Fibroblast of skin of right biceps (primary cell): ENCODE measurements at regions not wholly inside any gene's neighbourhood (a gene's known extent, or its start where the extent isn't known, plus 50 kb on each side); places are given as distances from the start of the nearest gene placed in this dataset.
"Not testable (repeated sequence)": the region's sequence is repeated elsewhere in the genome, so short reads cannot be mapped to it uniquely, and the experiment has no call there.

ENCODE experiments used
- DNase-seq: peaks from one replicate; pipeline ENCODE4 v3.0.0-alpha.2; 2013

DNA sequence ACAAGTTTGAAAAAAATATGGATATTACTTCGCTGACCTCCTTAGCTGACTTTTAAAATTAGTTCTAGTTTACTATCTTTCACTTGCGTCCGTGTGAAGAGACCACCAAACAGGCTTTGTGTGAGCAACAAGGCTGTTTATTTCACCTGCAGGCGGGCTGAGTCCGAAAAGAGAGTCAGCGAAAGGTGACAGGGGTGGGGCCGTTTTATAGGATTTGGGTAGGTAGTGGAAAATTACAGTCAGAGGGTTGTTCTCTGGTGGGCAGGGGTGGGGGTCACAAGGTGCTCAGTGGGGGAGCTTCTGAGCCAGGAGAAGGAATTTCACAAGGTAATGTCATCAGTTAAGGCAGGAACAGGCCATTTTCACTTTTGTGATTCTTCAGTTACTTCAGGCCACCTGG, 203.7 kb downstream of the POM121L12 start:
- DNase-seq: not testable (repeated sequence)

DNA sequence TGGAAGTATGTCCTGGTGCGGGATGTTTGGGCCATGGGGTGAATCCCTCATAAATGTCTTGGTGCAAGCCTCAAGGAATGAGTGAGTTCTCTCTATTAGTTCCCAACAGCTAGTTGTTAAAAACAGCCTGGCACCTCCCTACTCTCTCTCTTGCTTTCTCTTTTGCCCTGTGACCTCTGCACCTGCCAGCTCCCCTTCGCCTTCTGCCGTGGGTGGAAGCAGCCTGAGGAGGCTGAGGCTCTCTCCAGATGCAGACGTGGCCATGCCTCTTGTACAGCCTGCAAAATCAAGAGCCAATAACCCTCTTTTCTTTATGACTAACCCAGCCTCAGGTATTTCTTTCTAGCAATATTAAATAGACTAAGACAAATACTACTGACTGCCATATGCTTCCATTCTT, 210.3 kb downstream of the POM121L12 start:
- DNase-seq: no peak

DNA sequence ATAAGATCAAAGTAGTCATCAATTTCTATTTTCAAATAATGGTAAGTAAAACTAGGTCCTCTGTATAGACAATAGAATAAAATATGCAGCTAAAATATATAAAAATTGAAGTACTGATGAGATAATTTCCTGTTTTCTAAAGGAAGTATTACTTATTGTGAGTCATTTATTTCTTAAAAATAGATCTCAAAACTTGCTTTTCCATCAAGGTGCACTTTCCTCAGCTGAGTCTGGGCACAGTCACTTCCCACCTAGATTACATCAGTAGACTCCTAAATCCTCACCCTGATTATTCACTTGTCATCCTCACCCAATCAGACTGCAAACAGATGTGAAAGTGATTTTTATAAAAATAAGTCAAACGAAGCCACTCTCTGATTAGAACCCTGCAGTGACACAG, 211.5 kb downstream of the POM121L12 start:
- DNase-seq: no peak

DNA sequence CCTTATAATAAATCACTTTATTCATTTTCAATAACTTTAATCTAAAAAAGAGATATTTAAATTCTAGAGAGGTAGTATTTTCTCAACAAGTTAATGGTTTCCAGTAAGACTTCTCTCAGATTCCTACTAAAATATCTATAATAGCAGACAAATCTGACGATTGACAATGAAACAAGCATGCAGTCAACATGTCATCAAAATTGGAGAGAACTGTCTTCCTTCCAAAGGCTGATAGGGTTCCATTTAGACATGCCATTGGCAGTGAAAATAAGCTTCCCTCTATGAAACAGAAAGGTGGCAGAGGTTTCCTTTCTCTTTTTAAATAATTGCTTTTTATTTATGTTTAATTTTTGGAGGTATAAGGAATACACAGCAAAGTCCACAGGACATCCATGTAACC, 217.1 kb downstream of the POM121L12 start:
- no peak for DNase-seq

DNA sequence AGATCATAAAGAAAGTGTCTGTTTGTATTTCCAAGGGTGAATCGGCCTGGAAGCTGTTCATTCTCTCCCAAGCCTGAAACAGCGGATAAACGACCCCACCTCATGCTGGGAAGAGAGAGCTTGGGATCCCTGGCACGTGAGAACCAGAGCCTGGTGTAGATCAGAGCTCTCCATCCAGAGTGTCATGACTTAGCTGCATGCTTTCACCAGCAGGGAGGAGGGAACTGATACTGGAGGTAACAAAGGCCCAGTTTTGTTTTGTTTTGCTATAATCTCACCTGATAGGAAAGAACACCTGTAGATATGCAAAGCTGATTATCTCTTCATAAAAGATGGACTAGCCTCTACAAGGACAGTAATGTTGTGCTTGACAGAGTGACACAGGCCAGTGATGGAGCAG, 236.6 kb downstream of the POM121L12 start:
- DNase-seq: no peak

DNA sequence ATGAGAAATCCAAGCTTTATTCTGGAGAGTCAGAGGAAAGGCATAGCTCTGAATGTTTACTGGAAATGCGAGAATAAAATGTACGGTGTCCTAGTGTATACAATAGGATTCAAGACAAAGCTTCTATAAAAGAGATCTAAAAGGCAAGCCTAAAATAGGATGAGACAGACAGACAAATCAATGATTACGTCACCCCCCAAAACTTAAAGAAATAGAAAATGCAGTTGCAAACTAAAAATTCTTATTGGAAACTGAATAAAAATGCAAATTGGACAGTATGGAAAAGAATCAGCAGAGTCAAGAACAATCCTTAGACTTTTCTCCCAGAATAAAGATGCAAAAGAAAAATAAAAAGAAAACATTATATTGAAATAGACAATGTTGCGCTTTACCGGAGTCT, 245.9 kb downstream of the POM121L12 start:
- DNase-seq: no peak

DNA sequence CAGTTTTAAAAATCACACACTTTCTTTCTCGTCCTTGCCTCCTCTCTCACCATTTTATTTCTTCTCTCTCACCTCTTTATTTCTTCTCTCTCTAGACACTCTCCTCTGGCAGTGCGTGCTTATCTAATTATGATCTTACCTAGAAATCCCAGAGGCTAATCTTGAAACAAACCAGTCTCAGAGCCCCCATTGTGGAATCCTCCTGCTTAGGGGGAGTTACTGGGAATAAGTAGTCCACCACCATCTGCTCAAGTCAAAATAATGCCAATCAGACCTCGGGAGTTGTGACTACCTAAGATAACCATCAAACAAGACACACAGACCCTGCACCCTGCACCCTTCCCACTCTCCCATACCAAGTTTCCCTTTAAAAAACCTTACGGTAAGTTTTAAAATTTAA, 256.9 kb downstream of the POM121L12 start:
- no peak for DNase-seq

DNA sequence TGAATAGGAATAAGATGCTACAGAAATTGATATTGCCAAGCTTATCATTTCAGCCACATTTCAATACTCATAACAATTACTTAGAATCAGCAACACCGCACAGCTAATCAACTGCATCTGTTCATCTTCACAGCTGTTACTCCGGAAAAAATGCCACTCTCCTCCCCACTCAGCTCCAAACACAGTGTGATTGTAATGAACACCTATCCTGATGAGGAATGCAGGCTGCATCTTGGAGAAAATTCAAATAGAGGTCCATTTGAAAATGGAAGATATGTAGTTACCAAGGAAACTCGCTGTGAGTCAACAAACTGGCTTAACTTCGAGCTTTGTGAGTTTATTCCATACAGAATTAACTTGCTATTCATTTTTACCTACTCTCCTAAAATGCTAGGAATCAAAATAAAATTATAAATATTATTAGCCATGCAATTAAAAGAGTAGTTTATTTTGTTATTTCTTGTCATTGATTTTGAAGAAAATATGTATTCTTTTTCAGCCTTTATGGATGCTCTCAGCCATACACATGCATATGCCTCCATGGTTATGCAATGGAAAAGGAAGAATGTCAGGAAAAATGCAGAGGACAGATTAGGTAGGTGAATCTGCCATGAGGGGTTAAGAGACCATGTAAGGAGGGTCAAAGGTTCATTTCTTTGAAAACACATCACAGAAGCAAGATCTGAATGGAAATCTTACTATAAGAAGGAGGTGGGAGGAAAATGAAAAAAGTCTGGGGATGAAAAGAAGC, 267.2 kb downstream of the POM121L12 start:
- no peak for DNase-seq

DNA sequence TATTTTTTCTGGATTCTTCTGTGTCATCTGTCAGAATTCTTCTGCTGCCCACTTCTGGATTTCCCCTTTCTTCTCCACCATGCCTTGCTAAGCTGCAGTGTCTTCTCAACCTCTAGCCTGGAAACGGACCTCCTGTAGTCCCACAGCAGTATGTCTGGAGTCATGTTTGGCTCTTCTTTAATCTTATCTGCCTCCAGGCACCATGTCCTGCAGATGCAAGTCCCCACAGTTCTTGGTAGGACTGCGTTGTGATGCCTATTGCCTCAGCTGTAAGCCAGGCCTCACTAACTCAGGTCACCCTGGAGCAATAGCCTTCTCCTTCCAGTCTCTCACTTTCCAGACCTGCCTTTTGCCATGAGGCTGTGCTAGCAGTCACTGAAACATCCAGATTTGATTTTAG, 268.3 kb downstream of the POM121L12 start:
- DNase-seq: no peak

DNA sequence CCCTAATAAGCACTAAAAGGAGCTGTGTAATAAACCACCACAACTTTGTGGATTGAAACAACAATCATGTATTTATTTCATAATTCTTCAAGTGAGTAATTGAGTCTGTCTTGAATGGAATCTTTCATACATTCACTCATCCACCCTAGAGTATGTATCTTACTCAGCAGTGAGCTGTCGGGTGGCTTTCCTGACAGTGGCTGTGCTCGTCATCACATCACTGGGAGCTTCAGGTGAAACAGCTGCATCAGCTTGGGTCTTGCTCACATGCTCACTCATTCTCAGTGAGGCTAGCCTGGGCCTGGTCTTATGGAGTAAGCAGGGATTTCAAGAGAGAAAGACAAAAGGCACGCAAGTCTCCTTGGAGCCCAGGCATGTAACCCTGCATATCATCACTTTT, 271.4 kb downstream of the POM121L12 start:
- no peak for DNase-seq

DNA sequence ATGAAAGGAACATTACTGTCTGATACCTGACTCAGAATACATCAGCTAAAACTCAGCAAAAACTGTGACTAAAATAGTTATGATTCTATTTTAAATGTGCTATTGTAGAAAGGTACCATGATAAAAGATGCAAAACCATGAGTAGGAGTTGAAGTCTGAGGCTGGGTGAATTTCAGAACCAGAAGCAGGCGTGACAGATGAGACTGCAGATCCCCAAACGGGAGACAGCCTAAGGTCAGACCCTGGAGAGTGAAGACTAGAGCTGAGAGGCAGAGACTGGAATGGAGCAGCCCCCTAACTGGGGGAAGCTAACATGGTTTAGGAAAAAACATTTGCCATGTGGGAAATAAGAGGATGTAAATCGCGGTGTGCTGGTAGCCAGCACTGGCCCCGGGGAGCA, 275.8 kb downstream of the POM121L12 start:
- no peak for DNase-seq

DNA sequence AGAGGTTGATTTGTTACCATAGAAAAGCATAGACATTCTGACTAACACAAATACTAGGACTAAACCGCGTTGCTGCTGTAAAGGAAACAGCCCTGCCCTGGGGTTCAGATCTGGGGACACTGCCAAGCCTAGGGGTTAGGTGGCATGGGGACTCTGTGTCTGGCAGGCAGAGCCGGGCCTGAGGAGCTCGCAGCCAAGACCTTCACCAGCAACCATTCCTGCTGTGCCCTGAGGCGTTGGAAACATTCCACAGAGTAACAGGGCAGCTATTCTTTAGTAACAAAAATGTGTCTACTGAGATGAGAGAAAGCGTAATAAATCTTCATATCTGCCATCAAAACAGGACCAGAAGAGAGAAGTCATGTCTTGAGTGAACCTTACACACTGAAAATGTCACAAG, 280.5 kb downstream of the POM121L12 start:
- no peak for DNase-seq

DNA sequence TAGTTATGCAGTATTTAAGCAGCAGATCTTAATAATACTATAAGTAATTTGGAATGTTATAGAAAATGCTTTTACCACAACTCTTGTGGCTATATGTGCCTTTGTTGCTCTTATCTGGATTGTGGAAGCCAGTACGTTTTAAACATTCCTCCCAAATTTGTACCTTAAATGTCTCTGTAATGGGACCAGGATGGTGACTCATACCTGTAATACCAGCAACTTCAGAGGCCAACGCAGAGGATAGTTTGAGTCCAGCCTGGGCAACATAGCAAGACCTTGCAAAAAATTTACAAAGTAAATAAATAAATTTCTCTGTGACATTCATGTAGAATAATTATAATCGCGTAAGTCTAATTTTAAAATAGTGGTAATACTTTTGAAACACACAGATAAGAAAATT, 283.1 kb downstream of the POM121L12 start:
- DNase-seq: no peak

DNA sequence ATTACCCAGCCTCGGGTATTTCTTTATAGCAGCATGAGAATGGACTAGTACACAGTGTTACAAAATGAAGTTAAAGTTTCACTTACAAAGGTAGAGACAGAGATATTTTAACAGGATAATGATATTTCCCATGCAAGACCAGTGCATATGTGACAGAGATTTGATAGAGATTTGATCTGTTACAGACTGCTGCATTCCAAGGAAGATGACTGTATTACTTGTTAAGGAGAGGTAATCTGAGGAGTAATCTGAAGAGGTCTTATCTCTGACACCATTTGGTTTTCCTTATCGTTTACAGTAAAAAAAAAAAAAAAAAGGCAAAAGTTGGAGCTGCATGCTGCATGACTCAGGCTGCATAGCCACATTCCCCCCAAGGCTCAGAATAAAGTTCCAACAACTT, 289.6 kb downstream of the POM121L12 start:
- DNase-seq: no peak

DNA sequence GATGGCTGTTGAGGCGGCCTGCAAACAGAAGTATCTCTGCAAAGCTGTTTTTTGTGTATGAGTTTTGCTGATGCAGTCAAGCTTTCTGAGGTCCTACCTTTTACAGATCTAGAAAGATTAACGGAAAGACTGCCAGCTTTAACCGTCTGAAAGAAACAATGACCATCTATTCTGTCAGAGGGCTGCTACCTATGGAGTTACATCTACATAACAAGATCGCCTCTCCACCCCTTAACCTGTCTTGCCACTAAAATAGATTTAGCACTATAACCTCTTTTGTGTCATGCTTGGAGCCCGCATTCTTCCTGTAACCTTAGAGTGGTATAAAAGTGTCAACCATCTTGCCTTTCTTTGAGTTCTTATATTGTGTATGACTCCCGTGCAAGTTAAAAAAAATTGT, 291.2 kb downstream of the POM121L12 start:
- DNase-seq: no peak

DNA sequence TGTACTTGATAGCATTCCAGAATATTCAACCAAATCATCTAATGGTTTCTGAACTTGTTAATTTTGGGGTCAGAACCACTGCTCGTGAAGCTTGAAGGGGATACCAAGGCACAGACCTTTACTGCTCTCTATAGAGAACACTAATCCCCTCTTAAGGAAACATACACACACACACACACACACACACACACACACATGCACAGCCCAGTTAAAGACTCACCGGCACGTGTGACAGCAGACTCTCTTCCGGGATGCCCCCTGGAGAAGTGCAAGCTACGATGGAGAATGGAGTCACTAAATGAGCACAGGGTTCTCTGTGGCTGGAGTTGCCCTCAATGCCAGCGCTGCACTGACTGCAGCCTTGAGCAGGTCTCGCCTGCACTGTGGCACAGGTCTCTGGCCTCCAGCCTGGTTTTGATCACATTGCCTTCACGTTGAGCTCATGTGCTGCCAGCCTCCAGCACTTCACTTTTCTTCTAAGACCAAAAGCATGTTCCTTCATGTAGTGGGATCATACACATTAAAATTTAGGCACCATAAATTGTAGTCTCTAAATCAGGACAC, 300.8 kb downstream of the POM121L12 start:
- no peak for DNase-seq

DNA sequence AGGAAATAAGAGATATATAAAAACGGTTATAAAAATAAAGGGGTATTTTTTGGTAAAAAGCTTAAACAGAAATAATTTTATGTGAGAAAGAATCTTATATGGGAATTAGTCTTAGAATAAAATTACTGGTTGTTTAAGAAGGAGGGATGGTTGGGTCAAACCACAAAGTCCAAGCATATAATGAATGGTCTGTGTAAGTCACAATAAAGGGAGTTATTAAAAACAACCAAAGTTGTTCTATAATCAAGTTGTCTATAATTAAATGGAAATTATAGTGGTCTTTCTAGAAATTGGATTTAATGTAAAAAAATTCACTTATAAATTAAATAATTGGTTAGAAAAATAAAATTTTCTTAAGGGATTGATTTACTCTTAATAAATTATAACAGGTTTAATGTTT, 304.8 kb downstream of the POM121L12 start:
- no peak for DNase-seq

DNA sequence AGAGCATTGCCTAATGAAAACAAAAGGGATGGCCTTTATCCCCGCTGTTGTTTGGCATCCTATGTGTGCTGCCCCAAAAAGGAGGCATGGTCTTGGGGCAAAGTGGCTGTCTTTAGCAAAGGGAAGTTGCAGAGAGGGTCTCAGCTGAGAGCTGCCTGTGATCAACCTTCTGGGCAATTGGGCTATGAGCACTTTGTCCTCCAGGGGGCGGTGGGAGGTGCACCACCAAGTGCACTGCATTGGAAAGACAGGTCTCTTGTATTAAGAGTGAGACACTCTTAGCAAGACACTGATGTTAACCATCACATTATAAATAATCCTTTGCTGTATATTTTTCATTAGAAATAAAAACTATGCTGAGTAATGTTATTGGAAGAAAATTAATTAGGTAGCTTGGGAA, 314.8 kb downstream of the POM121L12 start:
- no peak for DNase-seq

DNA sequence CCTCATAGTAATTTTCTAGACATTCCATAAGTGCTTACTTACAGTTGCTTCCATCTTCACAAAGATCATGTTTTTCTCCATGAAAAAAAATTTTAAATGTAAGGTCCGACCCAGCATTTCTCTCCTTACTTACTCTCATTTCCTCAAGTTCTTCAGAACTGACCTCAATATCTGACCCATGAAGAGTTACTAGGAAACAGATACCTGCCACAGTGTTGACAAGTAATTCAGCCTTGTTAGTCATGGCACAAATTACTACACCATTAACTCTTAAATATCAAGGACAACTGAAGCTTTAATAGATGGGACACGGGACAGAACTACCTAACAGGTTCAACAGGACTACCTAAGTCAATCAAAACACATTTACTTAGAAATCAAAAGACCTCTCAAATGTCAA, 316.2 kb downstream of the POM121L12 start:
- no peak for DNase-seq

DNA sequence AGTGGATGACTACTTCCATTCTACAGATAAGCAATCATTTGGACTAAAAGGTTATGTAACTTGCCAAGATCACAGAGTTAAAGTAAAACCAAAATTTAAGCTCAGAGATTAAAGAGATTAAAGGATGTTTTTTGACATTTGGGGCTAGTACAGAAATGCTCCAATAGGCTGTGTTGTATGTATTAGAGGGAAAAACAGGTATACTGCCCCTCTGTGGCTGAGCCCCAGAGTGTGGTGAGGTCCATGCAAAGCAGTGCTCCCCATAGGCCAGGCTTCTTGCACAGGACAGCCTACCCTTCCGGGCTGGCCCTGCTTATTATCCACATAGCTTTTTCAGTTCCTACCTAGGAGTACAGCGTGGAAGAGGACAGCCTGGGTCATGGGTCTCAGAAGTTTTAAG, 322.8 kb downstream of the POM121L12 start:
- no peak for DNase-seq

DNA sequence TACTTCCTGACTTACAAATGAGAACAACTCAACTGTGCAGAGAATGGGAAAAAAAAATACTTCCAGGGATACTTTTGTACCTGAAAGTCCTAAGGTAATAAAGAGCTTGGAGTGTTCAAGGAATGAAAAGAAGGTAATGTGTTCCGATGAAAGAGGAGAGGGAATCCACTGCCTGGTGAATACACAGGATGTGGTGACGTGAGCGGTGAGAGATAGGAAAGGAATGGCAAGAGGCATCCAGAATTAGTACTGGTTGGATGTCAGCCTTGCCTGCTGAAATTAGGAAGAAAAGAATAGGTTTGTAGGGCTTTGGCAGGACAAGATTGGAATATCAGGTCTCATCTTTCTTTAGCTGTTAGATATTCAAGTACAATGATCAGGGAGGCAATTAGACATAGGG, 347.7 kb downstream of the POM121L12 start:
- peak; percentile 2 for DNase-seq

DNA sequence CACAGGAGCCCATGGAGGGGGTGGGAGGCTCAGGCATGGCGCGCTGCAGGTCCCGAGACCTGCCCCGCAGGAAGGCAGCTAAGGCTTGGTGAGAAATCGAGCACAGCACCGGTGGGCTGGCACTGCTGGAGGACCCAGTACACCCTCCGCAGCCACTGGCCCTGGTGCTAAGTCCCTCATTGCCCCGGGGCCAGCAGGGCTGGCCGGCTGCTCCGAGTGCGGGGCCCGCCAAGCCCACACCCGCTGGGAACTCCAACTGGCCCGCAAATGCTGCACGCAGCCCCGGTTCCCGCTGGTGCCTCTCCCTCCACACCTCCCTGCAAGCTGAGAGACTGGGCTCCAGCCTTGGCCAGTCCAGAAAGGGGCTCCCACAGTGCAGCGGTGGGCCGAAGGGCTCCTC, 349.8 kb downstream of the POM121L12 start:
- DNase-seq: not testable (repeated sequence)

DNA sequence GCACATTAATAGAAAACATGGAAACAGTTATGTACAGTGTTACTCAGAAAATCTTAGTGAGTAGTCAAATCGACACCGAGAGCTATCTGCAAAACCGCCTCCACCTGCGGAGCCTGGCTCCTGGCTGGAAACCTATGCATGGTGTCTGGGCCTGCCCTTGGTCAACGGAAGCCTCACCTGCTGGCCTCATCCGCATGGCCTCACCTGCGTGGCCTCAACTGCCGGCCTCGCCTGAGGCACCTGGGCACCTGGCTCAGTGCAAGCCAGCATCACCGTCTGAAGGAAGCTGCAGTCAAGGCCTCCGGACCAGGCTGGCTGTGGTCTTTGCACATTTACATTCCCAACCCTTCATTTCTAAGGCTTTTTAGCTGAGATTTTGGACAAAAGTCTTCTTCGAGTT, 352.1 kb downstream of the POM121L12 start:
- no peak for DNase-seq

DNA sequence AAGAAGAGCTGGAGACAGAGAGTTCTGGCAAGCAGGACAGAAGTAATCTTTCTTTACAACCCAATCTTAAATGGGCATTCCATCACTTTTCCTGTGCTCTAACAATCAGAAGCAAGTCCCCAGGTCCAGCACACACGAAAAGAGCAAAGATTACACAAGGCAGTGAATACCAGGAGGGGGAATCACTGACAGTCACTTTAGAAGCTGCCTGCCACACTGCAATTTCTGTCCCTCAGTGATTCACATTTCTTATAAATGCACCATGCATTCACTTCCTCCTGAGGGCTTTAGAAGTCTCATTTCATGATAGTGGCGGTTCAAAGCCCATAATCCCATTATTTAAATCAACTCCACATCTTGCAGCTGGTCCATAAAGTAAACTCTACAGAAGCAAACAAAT, 362.5 kb downstream of the POM121L12 start:
- no peak for DNase-seq

DNA sequence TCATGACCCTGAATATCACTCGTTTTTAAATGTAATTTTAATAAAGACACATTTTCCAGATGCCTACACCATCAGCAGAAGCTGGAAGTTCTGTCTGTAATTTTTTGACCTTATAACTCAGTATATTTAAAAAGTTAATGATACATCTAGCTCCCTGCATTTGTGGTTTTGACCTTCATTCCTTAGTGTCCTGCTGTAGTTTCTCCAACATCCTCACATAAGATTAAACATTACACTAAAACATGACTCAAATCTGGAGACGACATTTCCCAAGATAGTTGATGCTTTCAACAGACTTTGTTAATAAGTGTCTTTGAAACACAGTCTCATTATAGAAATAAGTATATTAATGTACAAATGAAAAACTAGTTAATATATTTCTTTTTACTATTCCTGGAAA, 363.1 kb downstream of the POM121L12 start:
- DNase-seq: no peak
